Activated naive CD8-positive, alpha-beta T cell treated with anti-CD3 and anti-CD28 coated beads, Interleukin-2, amount 10 ng/mL, durations not matched to agents 7 days and 5 days (primary cell): ENCODE measurements at regions not wholly inside any gene's neighbourhood (a gene's known extent, or its start where the extent isn't known, plus 50 kb on each side); places are given as distances from the start of the nearest gene placed in this dataset.
A peak's percentile ranks its signal among the peaks of the same experiment; 100 is the strongest.

Experiments used
- ATAC-seq: fragments of 150-1000 bp; cut with Tn5 transposase; one replicate; pipeline ENCODE4 v1.10.0; 2021; ENCODE audit warnings: low read depth, moderate library complexity
- POLR2A ChIA-PET: fragments of 350-600 bp; sonication (Branson Sonifier 250); formaldehyde crosslinking; loops from one replicate; lab custom pipeline; 2021; ENCODE audit warnings: antibody characterized with exemption; lab: Charles Lee
- DNase-seq: peaks from one replicate; pipeline ENCODE4 v3.0.0; 2021
- H3K27ac Mint-ChIP-seq: one replicate; pipeline ENCODE4 v1.8.0; 2022; ENCODE audit warnings: mild to moderate bottlenecking, mixed read lengths
- H3K27me3 Mint-ChIP-seq: one replicate; pipeline ENCODE4 v1.8.0; 2022; ENCODE audit warnings: mild to moderate bottlenecking, moderate library complexity, mixed read lengths
- H3K36me3 Mint-ChIP-seq: one replicate; pipeline ENCODE4 v1.8.0; 2021; ENCODE audit warnings: mild to moderate bottlenecking, mixed read lengths
- H3K4me1 Mint-ChIP-seq: one replicate; pipeline ENCODE4 v1.8.0; 2021; ENCODE audit warnings: mixed read lengths
- H3K4me3 Mint-ChIP-seq: one replicate; pipeline ENCODE4 v1.8.0; 2022; ENCODE audit warnings: mild to moderate bottlenecking, moderate library complexity, mixed read lengths
- H3K9me3 Mint-ChIP-seq: one replicate; pipeline ENCODE4 v1.8.0; 2021; ENCODE audit warnings: mixed read lengths

GRCh38 chr14:34038358-34039057 lies 87.6 kb upstream of the EGLN3 start:
- H3K27ac Mint-ChIP-seq, result no peak overlapping the region
- peaks cover 10% of the 10 kb centered on the region for H3K27me3 Mint-ChIP-seq
- peaks cover 1% of the 10 kb centered on the region for H3K9me3 Mint-ChIP-seq
- H3K4me1 Mint-ChIP-seq, result peaks cover 37% of the 10 kb centered on the region
- ATAC-seq (no peak), DNase-seq (no peak)
- no peak overlapping the region for H3K4me3 Mint-ChIP-seq
- POLR2A ChIA-PET, result no interaction called here
- peaks cover 25% of the 10 kb centered on the region for H3K36me3 Mint-ChIP-seq

- Mint-ChIP-seq H3K4me3 (no peak overlapping the region), H3K27ac (peak overlapping the region; percentile 59), H3K9me3 (peaks cover 1% of the 10 kb centered on the region), H3K27me3 (peaks cover 12% of the 10 kb centered on the region), H3K36me3 (peaks cover 16% of the 10 kb centered on the region), H3K4me1 (peaks cover 22% of the 10 kb centered on the region)
- POLR2A ChIA-PET, result no interaction called here
- ATAC-seq (no peak), DNase-seq (no peak)
Measured at GRCh38 chr14:34036319-34036766, 85.5 kb upstream of the EGLN3 start.

- Mint-ChIP-seq H3K9me3 (peaks cover 1% of the 10 kb centered on the region), H3K27me3 (peaks cover 12% of the 10 kb centered on the region), H3K4me1 (peaks cover 19% of the 10 kb centered on the region), H3K4me3 (no peak overlapping the region), H3K36me3 (peaks cover 13% of the 10 kb centered on the region), H3K27ac (peak overlapping the region; percentile 59)
- no peak for DNase-seq
- no peak for ATAC-seq
- POLR2A ChIA-PET, result no interaction called here
Measured at GRCh38 chr14:34035934-34036250, 85.0 kb upstream of the EGLN3 start.

- peaks cover 12% of the 10 kb centered on the region for H3K27me3 Mint-ChIP-seq
Measured at GRCh38 chr14:34035177-34035933, 84.5 kb upstream of the EGLN3 start.

DNA sequence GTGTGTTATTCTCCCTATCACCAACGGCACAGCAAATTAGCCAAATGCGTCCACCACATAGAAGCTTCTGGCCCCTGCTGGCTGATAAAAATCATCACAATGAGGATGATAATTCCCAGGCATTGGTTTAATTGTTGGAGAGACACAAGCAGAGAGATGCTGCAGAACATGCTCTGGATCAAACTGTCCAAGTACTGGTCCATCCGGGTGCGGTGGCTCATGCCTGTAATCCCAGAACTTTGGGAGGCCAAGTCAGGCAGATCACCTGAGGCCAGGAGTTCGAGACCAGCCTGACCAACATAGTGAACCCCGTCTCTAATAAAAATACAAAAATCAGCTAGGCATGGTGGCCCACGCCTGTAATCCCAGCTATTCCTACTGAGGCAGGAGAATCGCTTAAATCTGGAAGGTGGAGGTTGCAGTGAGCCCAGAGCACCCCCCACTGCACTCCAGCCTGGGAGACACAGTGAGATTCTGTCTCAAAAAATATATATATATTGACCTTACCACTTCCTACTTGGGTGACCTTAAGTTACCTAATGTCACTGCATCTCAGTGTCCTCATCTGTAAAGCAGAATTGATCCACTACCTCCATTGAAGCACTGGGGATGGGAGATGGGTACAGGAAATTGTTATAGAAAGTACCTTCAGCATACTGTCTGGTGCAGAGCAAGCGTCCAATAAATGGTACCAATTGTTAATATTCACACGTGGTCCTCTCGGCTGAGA lies 83.7 kb upstream of the EGLN3 start:
- DNase-seq (no peak), ATAC-seq (no peak)
- peaks cover 15% of the 10 kb centered on the region for H3K4me1 Mint-ChIP-seq
- peaks cover 1% of the 10 kb centered on the region for H3K9me3 Mint-ChIP-seq
- H3K4me3 Mint-ChIP-seq, result no peak overlapping the region
- POLR2A ChIA-PET, result interaction anchor here (1.7 kb wide), 1 partner anchor 16 kb away, joined by 4 read pairs; no protein-coding TSS in a partner anchor
- no peak overlapping the region for H3K27ac Mint-ChIP-seq
- peaks cover 10% of the 10 kb centered on the region for H3K27me3 Mint-ChIP-seq
- H3K36me3 Mint-ChIP-seq, result peaks cover 6% of the 10 kb centered on the region

More at GRCh38 chr14:34035177-34035933, 84.5 kb upstream of the EGLN3 start:
- Mint-ChIP-seq H3K27ac (no peak overlapping the region), H3K36me3 (peaks cover 11% of the 10 kb centered on the region), H3K4me3 (no peak overlapping the region), H3K9me3 (peaks cover 1% of the 10 kb centered on the region), H3K4me1 (peaks cover 19% of the 10 kb centered on the region)
- DNase-seq (no peak), ATAC-seq (no peak)
- POLR2A ChIA-PET, result no interaction called here

- ATAC-seq (no peak), DNase-seq (no peak)
- H3K36me3 Mint-ChIP-seq, result peaks cover 6% of the 10 kb centered on the region
- H3K4me1 Mint-ChIP-seq, result peaks cover 2% of the 10 kb centered on the region
- peaks cover 2% of the 10 kb centered on the region for H3K27me3 Mint-ChIP-seq
- H3K9me3 Mint-ChIP-seq, result no peaks in the 10 kb centered on the region
- no peak overlapping the region for H3K4me3 Mint-ChIP-seq
- POLR2A ChIA-PET, result no interaction called here
- no peak overlapping the region for H3K27ac Mint-ChIP-seq
Measured at GRCh38 chr14:34032720-34033119, 81.8 kb upstream of the EGLN3 start.

DNA sequence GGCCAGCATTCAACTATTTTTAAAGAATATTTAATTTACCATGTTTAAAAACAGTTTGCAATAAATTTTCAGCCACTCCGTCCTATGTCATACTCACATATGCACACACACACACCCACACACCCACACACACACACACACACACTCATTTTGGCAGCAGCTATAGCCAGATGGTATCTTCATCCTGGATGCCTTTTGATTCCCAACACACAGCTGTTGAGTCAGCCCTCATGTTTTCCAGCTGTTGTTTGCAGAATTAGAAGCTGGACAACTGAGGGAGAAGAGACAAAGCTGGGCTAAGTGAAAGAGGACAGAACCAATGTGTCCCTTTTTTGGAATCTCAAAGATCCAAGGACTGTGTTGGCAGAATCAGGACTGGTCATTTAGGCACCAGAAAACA lies 80.0 kb upstream of the EGLN3 start:
- Mint-ChIP-seq H3K4me1 (peaks cover 3% of the 10 kb centered on the region), H3K27ac (no peak overlapping the region), H3K4me3 (no peak overlapping the region), H3K9me3 (no peaks in the 10 kb centered on the region), H3K27me3 (peaks cover 2% of the 10 kb centered on the region), H3K36me3 (peaks cover 6% of the 10 kb centered on the region)
- DNase-seq (no peak), ATAC-seq (no peak)
- POLR2A ChIA-PET, result interaction anchor here (0.8 kb wide), 1 partner anchor 11 kb away, joined by 3 read pairs; no protein-coding TSS in a partner anchor

- Mint-ChIP-seq H3K4me3 (no peak overlapping the region), H3K27me3 (peaks cover 2% of the 10 kb centered on the region), H3K4me1 (peaks cover 3% of the 10 kb centered on the region), H3K27ac (no peak overlapping the region), H3K36me3 (peaks cover 6% of the 10 kb centered on the region), H3K9me3 (no peaks in the 10 kb centered on the region)
- POLR2A ChIA-PET, result interaction anchor here (0.8 kb wide), 1 partner anchor 10 kb away, joined by 3 read pairs; no protein-coding TSS in a partner anchor
- ATAC-seq, result no peak
- no peak for DNase-seq
Measured at GRCh38 chr14:34029921-34030334, 79.1 kb upstream of the EGLN3 start.

DNA sequence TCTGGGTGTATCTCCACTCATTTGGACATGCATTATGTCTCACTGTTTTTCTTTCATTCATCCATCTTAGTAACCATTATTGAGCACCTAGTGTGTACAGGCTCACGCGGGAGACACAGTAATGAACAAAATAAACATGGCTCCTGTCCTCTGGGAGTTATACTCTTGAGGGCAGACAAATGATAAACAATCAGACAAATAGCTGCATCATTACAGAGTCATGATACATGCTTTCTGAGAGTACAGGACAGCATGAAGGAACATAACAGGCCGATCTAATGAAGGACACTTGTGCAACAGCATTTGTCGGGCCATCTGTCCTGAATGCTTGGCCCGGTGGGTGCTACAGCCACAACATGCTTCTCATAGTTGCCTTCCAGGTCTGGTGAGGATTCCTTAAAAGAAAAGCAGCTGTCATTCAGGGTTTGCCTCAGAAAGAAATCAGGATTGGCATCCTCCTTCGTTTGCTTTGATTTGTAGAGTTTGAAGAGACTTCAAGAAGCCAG lies 77.2 kb upstream of the EGLN3 start:
- H3K36me3 Mint-ChIP-seq, result peaks cover 6% of the 10 kb centered on the region
- peaks cover 11% of the 10 kb centered on the region for H3K27me3 Mint-ChIP-seq
- H3K4me1 Mint-ChIP-seq, result peaks cover 6% of the 10 kb centered on the region
- DNase-seq, result no peak
- no peak overlapping the region for H3K4me3 Mint-ChIP-seq
- H3K27ac Mint-ChIP-seq, result no peak overlapping the region
- ATAC-seq, result no peak
- POLR2A ChIA-PET, result no interaction called here
- no peaks in the 10 kb centered on the region for H3K9me3 Mint-ChIP-seq

GRCh38 chr14:34027130-34027989 lies 76.5 kb upstream of the EGLN3 start:
- no peak for DNase-seq

DNA sequence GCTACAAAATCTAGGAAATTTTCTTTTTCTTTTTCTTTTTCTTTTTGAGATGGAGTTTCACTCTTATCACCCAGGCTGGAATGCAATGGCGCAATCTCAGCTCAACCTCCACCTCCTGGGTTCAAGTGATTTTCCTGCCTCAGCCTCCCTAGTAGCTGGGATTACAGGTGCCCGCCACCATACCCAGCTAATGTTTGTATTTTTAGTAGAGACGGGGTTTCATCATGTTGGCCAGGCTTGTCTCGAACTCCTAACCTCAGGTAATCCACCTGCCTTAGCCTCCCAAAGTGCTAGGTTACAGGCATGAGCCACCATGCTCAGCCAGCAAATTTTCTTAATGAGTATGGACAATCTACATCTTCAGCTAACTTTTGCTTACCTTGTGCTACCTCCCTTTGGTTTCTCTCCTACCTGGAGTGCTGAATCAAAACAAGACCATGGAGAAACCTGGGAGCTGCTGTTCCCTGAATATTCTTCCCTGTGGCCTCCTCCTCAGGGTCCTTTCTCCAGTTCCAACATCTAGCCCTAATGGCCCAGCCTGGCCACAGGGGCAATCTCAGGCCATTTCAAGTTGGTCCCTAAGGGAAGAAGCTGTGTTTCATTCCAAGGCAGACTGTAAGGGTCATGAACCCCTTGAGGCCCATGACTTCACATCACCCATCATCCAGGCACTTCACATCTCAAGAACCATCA lies 74.6 kb upstream of the EGLN3 start:
- Mint-ChIP-seq H3K4me1 (peaks cover 6% of the 10 kb centered on the region), H3K27ac (no peak overlapping the region), H3K36me3 (peaks cover 8% of the 10 kb centered on the region), H3K4me3 (no peak overlapping the region), H3K27me3 (peaks cover 12% of the 10 kb centered on the region), H3K9me3 (no peaks in the 10 kb centered on the region)
- no peak for ATAC-seq
- DNase-seq, result no peak
- POLR2A ChIA-PET, result interaction anchor here (1.4 kb wide), 1 partner anchor 18 kb away, joined by 3 read pairs; no protein-coding TSS in a partner anchor

More at GRCh38 chr14:34027130-34027989, 76.5 kb upstream of the EGLN3 start:
- Mint-ChIP-seq H3K27me3 (peaks cover 10% of the 10 kb centered on the region), H3K4me3 (no peak overlapping the region), H3K4me1 (peaks cover 6% of the 10 kb centered on the region), H3K9me3 (no peaks in the 10 kb centered on the region), H3K36me3 (peaks cover 6% of the 10 kb centered on the region), H3K27ac (peak overlapping the region; percentile 70)
- POLR2A ChIA-PET, result interaction anchor here (1.4 kb wide), 1 partner anchor 17 kb away, joined by 3 read pairs; no protein-coding TSS in a partner anchor
- ATAC-seq, result no peak

- peaks cover 8% of the 10 kb centered on the region for H3K36me3 Mint-ChIP-seq
- DNase-seq (no peak), ATAC-seq (no peak)
- POLR2A ChIA-PET, result no interaction called here
- no peaks in the 10 kb centered on the region for H3K9me3 Mint-ChIP-seq
- no peak overlapping the region for H3K4me3 Mint-ChIP-seq
- H3K27me3 Mint-ChIP-seq, result peaks cover 12% of the 10 kb centered on the region
- no peak overlapping the region for H3K27ac Mint-ChIP-seq
- peaks cover 7% of the 10 kb centered on the region for H3K4me1 Mint-ChIP-seq
Measured at GRCh38 chr14:34024768-34025144, 73.9 kb upstream of the EGLN3 start.
